Sigmoid colon (tissue), 4 donors: ENCODE measurements at regions not wholly inside any gene's neighbourhood (a gene's known extent, or its start where the extent isn't known, plus 50 kb on each side); places are given as distances from the start of the nearest gene placed in this dataset.

Experiments
- CTCF ChIP-seq, 4 experiments: fragments of 450-650 bp in 3 of 4; fragments of 200-600 bp in 1 of 4; IDR thresholded peaks; one replicate each; pipeline ENCODE4 v1.5.1; 2016 to 2019; ENCODE audit warnings: antibody characterized with exemption in 4 of 4, mild to moderate bottlenecking in 3 of 4, moderate library complexity in 2 of 4
- POLR2A ChIP-seq, 2 donors: fragments of 450-650 bp; IDR thresholded peaks; one replicate each; pipeline ENCODE4 v1.6.1; 2016; ENCODE audit warnings: antibody characterized with exemption in 2 of 2, mild to moderate bottlenecking in 2 of 2, moderate library complexity in 2 of 2
- POLR2AphosphoS5 ChIP-seq, 4 donors: sonication (generic); formaldehyde crosslinking; IDR thresholded peaks; one replicate each; pipeline ENCODE4 v1.6.1; 2017; ENCODE audit warnings: antibody characterized with exemption in 4 of 4

- no peak for TF ChIP-seq CTCF (IDR thresholded peaks at IDR 0.05)
- no peak for TF ChIP-seq POLR2AphosphoS5 (IDR thresholded peaks at IDR 0.05)
- TF ChIP-seq POLR2A (IDR thresholded peaks at IDR 0.05) = no peak
Measured at GRCh38 chr2:126269911-126270310, 386.0 kb upstream of the GYPC start.
